Trophoblast cell (in vitro differentiated cells and primary cell): ENCODE measurements at regions not wholly inside any gene's neighbourhood (a gene's known extent, or its start where the extent isn't known, plus 50 kb on each side); places are given as distances from the start of the nearest gene placed in this dataset.

Source experiments
- DNase-seq, 2 donors: peaks; one replicate each; pipeline ENCODE4 v3.0.0-alpha.2; 2016
- H2AFZ ChIP-seq: 2 replicates; pipeline ENCODE4 v1.6.1; 2013; ENCODE audit warnings: low read length, moderate library complexity, mild to moderate bottlenecking; ENCODE audit not compliant: insufficient read depth, poor library complexity
- H2AK5ac ChIP-seq: 2 replicates; pipeline ENCODE4 v1.6.1; 2013; ENCODE audit warnings: mild to moderate bottlenecking, low read length
- H2BK120ac ChIP-seq: 2 replicates; pipeline ENCODE4 v1.6.1; 2013; ENCODE audit warnings: low read length, mild to moderate bottlenecking, moderate library complexity; ENCODE audit not compliant: insufficient read depth, poor library complexity
- H2BK12ac ChIP-seq: 2 replicates; pipeline ENCODE4 v1.6.1; 2013; ENCODE audit warnings: mild to moderate bottlenecking, low read length, moderate library complexity
- H2BK5ac ChIP-seq: 2 replicates; pipeline ENCODE4 v1.6.1; 2013; ENCODE audit warnings: low read length, low read depth, moderate library complexity, mild to moderate bottlenecking; ENCODE audit not compliant: poor library complexity
- H3K14ac ChIP-seq: 2 replicates; pipeline ENCODE4 v1.6.1; 2013; ENCODE audit warnings: mild to moderate bottlenecking, low read length
- H3K18ac ChIP-seq: 2 replicates; pipeline ENCODE4 v1.6.1; 2013; ENCODE audit warnings: mild to moderate bottlenecking, low read length
- H3K23ac ChIP-seq: 2 replicates; pipeline ENCODE4 v1.6.1; 2013; ENCODE audit warnings: low read length
- H3K27ac ChIP-seq: 2 replicates; pipeline ENCODE4 v1.5.1; 2013; ENCODE audit warnings: low read depth, mild to moderate bottlenecking, inconsistent platforms, low read length, moderate library complexity
- H3K27me3 ChIP-seq: 2 replicates; pipeline ENCODE4 v1.6.1; 2013; ENCODE audit warnings: inconsistent platforms, mild to moderate bottlenecking, low read length, moderate library complexity; ENCODE audit not compliant: insufficient read depth
- H3K36me3 ChIP-seq, 2 experiments: 1 replicate in 1 of 2; 2 replicates in 1 of 2; pipeline ENCODE4 v1.6.1; 2013; ENCODE audit warnings: low read length in 2 of 2, mild to moderate bottlenecking in 2 of 2, moderate library complexity in 1 of 2; ENCODE audit not compliant: insufficient read depth in 2 of 2, control insufficient read depth in 1 of 2
- H3K4ac ChIP-seq: 2 replicates; pipeline ENCODE4 v1.6.1; 2013; ENCODE audit warnings: low read depth, mild to moderate bottlenecking, low read length, moderate library complexity
- H3K4me1 ChIP-seq, 2 experiments: 1 replicate in 1 of 2; 2 replicates in 1 of 2; pipeline ENCODE4 v1.6.1; 2013; ENCODE audit warnings: low read length in 2 of 2, mild to moderate bottlenecking in 2 of 2, moderate library complexity in 1 of 2; ENCODE audit not compliant: insufficient read depth in 2 of 2, control insufficient read depth in 1 of 2
- H3K4me2 ChIP-seq: 2 replicates; pipeline ENCODE4 v1.6.1; 2013; ENCODE audit warnings: inconsistent platforms, mild to moderate bottlenecking, low read length, moderate library complexity
- H3K4me3 ChIP-seq: 2 replicates; pipeline ENCODE4 v1.5.1; 2013; ENCODE audit warnings: mild to moderate bottlenecking, low read depth, low read length, inconsistent platforms
- H3K79me1 ChIP-seq: one replicate; pipeline ENCODE4 v1.6.1; 2013; ENCODE audit warnings: low read length
- H3K79me2 ChIP-seq: 2 replicates; pipeline ENCODE4 v1.6.1; 2013; ENCODE audit warnings: low read length, mild to moderate bottlenecking; ENCODE audit not compliant: control insufficient read depth, insufficient read depth, poor library complexity
- H3K9ac ChIP-seq: 2 replicates; pipeline ENCODE4 v1.6.1; 2013; ENCODE audit warnings: mild to moderate bottlenecking, low read length
- H3K9me3 ChIP-seq: 2 replicates; pipeline ENCODE4 v1.6.1; 2013; ENCODE audit warnings: low read depth, mild to moderate bottlenecking, control low read depth, inconsistent platforms, low read length; ENCODE audit not compliant: insufficient read depth
- H4K12ac ChIP-seq: 2 replicates; pipeline ENCODE4 v1.6.1; 2013; ENCODE audit warnings: low read depth, mild to moderate bottlenecking, low read length, moderate library complexity
- H4K8ac ChIP-seq: 2 replicates; pipeline ENCODE4 v1.6.1; 2013; ENCODE audit warnings: low read depth, mild to moderate bottlenecking, low read length, moderate library complexity
- H4K91ac ChIP-seq: one replicate; pipeline ENCODE4 v1.6.1; 2013; ENCODE audit warnings: low read depth, mild to moderate bottlenecking, low read length, moderate library complexity
- WGBS: extraction: QIAGEN DNeasy Blood & Tissue Kit; methylation state at CpG from one replicate; pipeline ENCODE4 v1.1.7; 2013; ENCODE audit warnings: missing lambda C conversion rate; ENCODE audit not compliant: insufficient read length, insufficient coverage; ENCODE audit errors: extremely low coverage; 5-methylcytosine and 5-hydroxymethylcytosine counted together

- H2BK5ac ChIP-seq, result no peak overlapping the region
- H3K79me1 ChIP-seq, result no peaks in the 10 kb centered on the region
- no peak overlapping the region for H4K8ac ChIP-seq
- H4K12ac ChIP-seq, result no peak overlapping the region
- no peak overlapping the region for H2BK120ac ChIP-seq
- H3K4me2 ChIP-seq, result no peak overlapping the region
- no peak overlapping the region for H3K9ac ChIP-seq
- no peaks in the 10 kb centered on the region for H3K27me3 ChIP-seq
- no peaks in the 10 kb centered on the region for H3K79me2 ChIP-seq
- H3K9me3 ChIP-seq, result no peaks in the 10 kb centered on the region
- no peak overlapping the region for H2AFZ ChIP-seq
- H3K4ac ChIP-seq, result no peak overlapping the region
- no peak overlapping the region for H3K18ac ChIP-seq
- no peak for DNase-seq
- H3K27ac ChIP-seq, result no peak overlapping the region
- no peaks in the 10 kb centered on the region for H3K4me1 ChIP-seq
- no peak overlapping the region for H2AK5ac ChIP-seq
- H3K4me3 ChIP-seq, result no peak overlapping the region
- no peaks in the 10 kb centered on the region for H3K36me3 ChIP-seq
- H3K23ac ChIP-seq, result no peak overlapping the region
- H3K14ac ChIP-seq, result no peak overlapping the region
- H2BK12ac ChIP-seq, result no peak overlapping the region
- H4K91ac ChIP-seq, result no peak overlapping the region
- no CpG with 5 or more reads among the region's 1 CpG for WGBS
These were observed 789.1 kb downstream of the PCDH18 start for GRCh38 chr4:136743238-136743637.

GRCh38 chr4:136742333-136742732, 790.0 kb downstream of the PCDH18 start:
- Histone ChIP-seq H2BK120ac (no peak overlapping the region), H2AFZ (no peak overlapping the region), H3K4me3 (no peak overlapping the region), H2AK5ac (no peak overlapping the region), H3K14ac (no peak overlapping the region), H3K27ac (no peak overlapping the region), H3K23ac (no peak overlapping the region), H3K4ac (no peak overlapping the region), H3K18ac (no peak overlapping the region), H4K91ac (no peak overlapping the region), H3K27me3 (no peaks in the 10 kb centered on the region), H3K9ac (no peak overlapping the region), H3K9me3 (no peaks in the 10 kb centered on the region), H3K4me2 (no peak overlapping the region), H3K79me1 (no peaks in the 10 kb centered on the region), H3K4me1 (no peaks in the 10 kb centered on the region), H3K36me3 (no peaks in the 10 kb centered on the region), H2BK12ac (no peak overlapping the region), H4K8ac (no peak overlapping the region), H3K79me2 (no peaks in the 10 kb centered on the region), H2BK5ac (no peak overlapping the region), H4K12ac (no peak overlapping the region)
- no CpG with 5 or more reads among the region's 3 CpGs for WGBS
- DNase-seq, result no peak

- no peak overlapping the region for H2AFZ ChIP-seq
- no peak overlapping the region for H3K18ac ChIP-seq
- no peak overlapping the region for H3K14ac ChIP-seq
- H4K91ac ChIP-seq, result no peak overlapping the region
- no peak overlapping the region for H4K8ac ChIP-seq
- H3K4ac ChIP-seq, result no peak overlapping the region
- H3K4me3 ChIP-seq, result no peak overlapping the region
- no peak overlapping the region for H3K27ac ChIP-seq
- no peak overlapping the region for H2BK5ac ChIP-seq
- no peak overlapping the region for H4K12ac ChIP-seq
- no peaks in the 10 kb centered on the region for H3K36me3 ChIP-seq
- no peaks in the 10 kb centered on the region for H3K79me2 ChIP-seq
- no peak overlapping the region for H3K23ac ChIP-seq
- WGBS, result no CpG with 5 or more reads among the region's 2 CpGs
- H3K79me1 ChIP-seq, result no peaks in the 10 kb centered on the region
- no peak overlapping the region for H2BK120ac ChIP-seq
- H3K27me3 ChIP-seq, result no peaks in the 10 kb centered on the region
- H3K9me3 ChIP-seq, result no peaks in the 10 kb centered on the region
- no peak overlapping the region for H3K9ac ChIP-seq
- H3K4me1 ChIP-seq, result no peaks in the 10 kb centered on the region
- no peak overlapping the region for H2AK5ac ChIP-seq
- H2BK12ac ChIP-seq, result no peak overlapping the region
- no peak for DNase-seq
- no peak overlapping the region for H3K4me2 ChIP-seq
These were observed 790.8 kb downstream of the PCDH18 start for GRCh38 chr4:136741468-136741867.

- H2BK12ac ChIP-seq, result no peak overlapping the region
- no peaks in the 10 kb centered on the region for H3K79me2 ChIP-seq
- H3K9me3 ChIP-seq, result no peaks in the 10 kb centered on the region
- no peak overlapping the region for H2AK5ac ChIP-seq
- H3K14ac ChIP-seq, result no peak overlapping the region
- WGBS, result no CpG with 5 or more reads among the region's 4 CpGs
- no peaks in the 10 kb centered on the region for H3K4me1 ChIP-seq
- no peak overlapping the region for H4K8ac ChIP-seq
- H3K27ac ChIP-seq, result no peak overlapping the region
- no peak overlapping the region for H3K9ac ChIP-seq
- H3K18ac ChIP-seq, result no peak overlapping the region
- H2AFZ ChIP-seq, result no peak overlapping the region
- no peak overlapping the region for H2BK5ac ChIP-seq
- no peaks in the 10 kb centered on the region for H3K27me3 ChIP-seq
- H3K36me3 ChIP-seq, result no peaks in the 10 kb centered on the region
- H3K4me2 ChIP-seq, result no peak overlapping the region
- H3K79me1 ChIP-seq, result no peaks in the 10 kb centered on the region
- no peak for DNase-seq
- no peak overlapping the region for H4K91ac ChIP-seq
- no peak overlapping the region for H3K4me3 ChIP-seq
- no peak overlapping the region for H4K12ac ChIP-seq
- no peak overlapping the region for H3K23ac ChIP-seq
- no peak overlapping the region for H3K4ac ChIP-seq
- H2BK120ac ChIP-seq, result no peak overlapping the region
These were observed 792.0 kb downstream of the PCDH18 start for GRCh38 chr4:136740326-136740725.

- Histone ChIP-seq H3K4me1 (no peaks in the 10 kb centered on the region), H2AK5ac (no peak overlapping the region), H2BK120ac (no peak overlapping the region), H3K79me2 (no peaks in the 10 kb centered on the region), H3K27ac (no peak overlapping the region), H4K8ac (no peak overlapping the region), H3K14ac (no peak overlapping the region), H3K4ac (no peak overlapping the region), H2AFZ (no peak overlapping the region), H2BK12ac (no peak overlapping the region), H4K91ac (no peak overlapping the region), H3K23ac (no peak overlapping the region), H3K36me3 (no peaks in the 10 kb centered on the region), H3K79me1 (no peaks in the 10 kb centered on the region), H4K12ac (no peak overlapping the region), H3K9me3 (no peaks in the 10 kb centered on the region), H3K18ac (no peak overlapping the region), H2BK5ac (no peak overlapping the region), H3K9ac (no peak overlapping the region), H3K4me2 (no peak overlapping the region), H3K4me3 (no peak overlapping the region), H3K27me3 (no peaks in the 10 kb centered on the region)
- DNase-seq, result no peak
These were observed 795.2 kb downstream of the PCDH18 start for GRCh38 chr4:136737066-136737465.
